ENCODE measurements at regions not wholly inside any gene's neighbourhood (a gene's known extent, or its start where the extent isn't known, plus 50 kb on each side); places are given as distances from the start of the nearest gene placed in this dataset.

DNA sequence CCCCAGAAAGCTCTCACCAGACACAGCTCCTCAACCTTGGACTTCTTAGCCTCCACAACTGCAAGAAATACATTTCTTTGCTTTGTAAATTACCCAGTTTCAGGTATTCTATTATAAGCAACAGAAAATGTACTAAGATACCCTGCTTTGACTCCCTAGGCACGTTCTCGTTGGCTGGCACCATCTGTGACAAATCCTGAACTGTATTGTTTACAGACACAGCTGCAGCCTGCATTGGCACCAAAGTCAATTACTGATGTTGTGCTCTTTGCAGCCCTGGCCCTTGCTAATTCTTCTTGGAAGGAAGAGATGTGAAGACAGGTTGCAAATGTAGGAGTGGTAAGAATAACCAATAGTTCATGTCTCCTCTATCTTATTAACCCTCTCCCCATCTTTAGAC is 72.7 kb upstream of the FAM136A start:
- FAIRE-seq (no peak), DNase-seq (no peak)
- H3K4me1 ChIP-seq (ENCODE audit: control insufficient read depth in 2 of 3, insufficient read depth in 2 of 3, low read depth in 1 of 3, low read length in 3 of 3): no peaks in the 10 kb centered on the region
- no peaks in the 10 kb centered on the region for H3K36me3 ChIP-seq (ENCODE audit: control insufficient read depth in 2 of 3, insufficient read depth in 3 of 3, low read length in 3 of 3)
- no peaks in the 10 kb centered on the region for H3K27me3 ChIP-seq (ENCODE audit: control insufficient read depth, insufficient read depth, low read length)
- H3K4me3 ChIP-seq (ENCODE audit: low read length in 3 of 3): no peak overlapping the region
- H3K9ac ChIP-seq (ENCODE audit: low read length in 3 of 3): no peak overlapping the region
- no peak overlapping the region for H3K27ac ChIP-seq (ENCODE audit: low read depth in 2 of 2, low read length in 2 of 2)
- TF ChIP-seq, protein P1, sequence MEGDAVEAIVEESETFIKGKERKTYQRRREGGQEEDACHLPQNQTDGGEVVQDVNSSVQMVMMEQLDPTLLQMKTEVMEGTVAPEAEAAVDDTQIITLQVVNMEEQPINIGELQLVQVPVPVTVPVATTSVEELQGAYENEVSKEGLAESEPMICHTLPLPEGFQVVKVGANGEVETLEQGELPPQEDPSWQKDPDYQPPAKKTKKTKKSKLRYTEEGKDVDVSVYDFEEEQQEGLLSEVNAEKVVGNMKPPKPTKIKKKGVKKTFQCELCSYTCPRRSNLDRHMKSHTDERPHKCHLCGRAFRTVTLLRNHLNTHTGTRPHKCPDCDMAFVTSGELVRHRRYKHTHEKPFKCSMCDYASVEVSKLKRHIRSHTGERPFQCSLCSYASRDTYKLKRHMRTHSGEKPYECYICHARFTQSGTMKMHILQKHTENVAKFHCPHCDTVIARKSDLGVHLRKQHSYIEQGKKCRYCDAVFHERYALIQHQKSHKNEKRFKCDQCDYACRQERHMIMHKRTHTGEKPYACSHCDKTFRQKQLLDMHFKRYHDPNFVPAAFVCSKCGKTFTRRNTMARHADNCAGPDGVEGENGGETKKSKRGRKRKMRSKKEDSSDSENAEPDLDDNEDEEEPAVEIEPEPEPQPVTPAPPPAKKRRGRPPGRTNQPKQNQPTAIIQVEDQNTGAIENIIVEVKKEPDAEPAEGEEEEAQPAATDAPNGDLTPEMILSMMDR (IDR thresholded peaks at IDR 0.05; ENCODE audit: borderline replicate concordance, extremely low read depth, insufficient read depth): no peak
- intact Hi-C loops (cut with DNase I): no loop called here
- no peaks in the 10 kb centered on the region for H3K9me3 ChIP-seq (ENCODE audit: control insufficient read depth in 2 of 3, insufficient read depth in 1 of 3, low read length in 3 of 3)

DNA sequence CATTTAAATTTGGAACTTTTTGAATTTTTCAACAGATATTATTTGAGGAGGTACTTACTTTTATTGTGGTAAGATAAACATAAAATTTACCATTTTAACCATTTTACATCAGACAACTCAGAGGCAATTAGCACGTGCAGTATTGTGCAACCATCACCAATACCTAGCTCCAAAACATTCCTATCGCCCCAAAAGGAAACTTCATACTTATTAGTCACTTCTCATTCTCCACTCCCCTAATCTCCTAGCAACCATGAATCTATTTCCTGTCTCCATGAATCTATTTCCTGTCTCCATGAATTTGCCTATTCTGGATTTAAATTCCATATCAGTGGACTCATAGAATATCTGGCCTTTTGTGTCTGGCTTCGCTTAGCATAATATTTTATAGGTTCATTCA is 69.9 kb upstream of the FAM136A start:
- Histone ChIP-seq H3K9me3 (ENCODE audit: control insufficient read depth in 2 of 3, insufficient read depth in 1 of 3, low read length in 3 of 3) (no peaks in the 10 kb centered on the region), H3K36me3 (ENCODE audit: control insufficient read depth in 2 of 3, insufficient read depth in 3 of 3, low read length in 3 of 3) (no peaks in the 10 kb centered on the region), H3K4me3 (ENCODE audit: low read length in 3 of 3) (no peak overlapping the region), H3K9ac (ENCODE audit: low read length in 3 of 3) (no peak overlapping the region), H3K4me1 (ENCODE audit: control insufficient read depth in 2 of 3, insufficient read depth in 2 of 3, low read depth in 1 of 3, low read length in 3 of 3) (no peaks in the 10 kb centered on the region), H3K27ac (ENCODE audit: low read depth in 2 of 2, low read length in 2 of 2) (no peak overlapping the region), H3K27me3 (ENCODE audit: control insufficient read depth, insufficient read depth, low read length) (no peaks in the 10 kb centered on the region)
- intact Hi-C loops (cut with DNase I): no loop called here
- no peak for FAIRE-seq
- no peak for DNase-seq
- TF ChIP-seq, protein P1 (IDR thresholded peaks at IDR 0.05; ENCODE audit: borderline replicate concordance, extremely low read depth, insufficient read depth): no peak

- no peak overlapping the region for H3K27ac ChIP-seq (ENCODE audit: low read depth in 2 of 2, low read length in 2 of 2)
- intact Hi-C loops (cut with DNase I): no loop called here
- H3K9me3 ChIP-seq (ENCODE audit: control insufficient read depth in 2 of 3, insufficient read depth in 1 of 3, low read length in 3 of 3): no peaks in the 10 kb centered on the region
- no peak for FAIRE-seq
- no peak overlapping the region for H3K9ac ChIP-seq (ENCODE audit: low read length in 3 of 3)
- no peaks in the 10 kb centered on the region for H3K27me3 ChIP-seq (ENCODE audit: control insufficient read depth, insufficient read depth, low read length)
- no peaks in the 10 kb centered on the region for H3K36me3 ChIP-seq (ENCODE audit: control insufficient read depth in 2 of 3, insufficient read depth in 3 of 3, low read length in 3 of 3)
- peak in 1 of 5 donors; percentile 4 for DNase-seq
- no peak overlapping the region for H3K4me3 ChIP-seq (ENCODE audit: low read length in 3 of 3)
- TF ChIP-seq, protein P1 (IDR thresholded peaks at IDR 0.05; ENCODE audit: borderline replicate concordance, extremely low read depth, insufficient read depth): no peak
- H3K4me1 ChIP-seq (ENCODE audit: control insufficient read depth in 2 of 3, insufficient read depth in 2 of 3, low read depth in 1 of 3, low read length in 3 of 3): no peaks in the 10 kb centered on the region
Measured at GRCh38 chr2:70369082-70369481, 67.2 kb upstream of the FAM136A start.

GRCh38 chr2:70368545-70368944 is 66.7 kb upstream of the FAM136A start:
- no peaks in the 10 kb centered on the region for H3K27me3 ChIP-seq (ENCODE audit: control insufficient read depth, insufficient read depth, low read length)
- H3K27ac ChIP-seq (ENCODE audit: low read depth in 2 of 2, low read length in 2 of 2): no peak overlapping the region
- no peaks in the 10 kb centered on the region for H3K36me3 ChIP-seq (ENCODE audit: control insufficient read depth in 2 of 3, insufficient read depth in 3 of 3, low read length in 3 of 3)
- TF ChIP-seq, protein P1 (IDR thresholded peaks at IDR 0.05; ENCODE audit: borderline replicate concordance, extremely low read depth, insufficient read depth): no peak
- H3K9ac ChIP-seq (ENCODE audit: low read length in 3 of 3): no peak overlapping the region
- H3K9me3 ChIP-seq (ENCODE audit: control insufficient read depth in 2 of 3, insufficient read depth in 1 of 3, low read length in 3 of 3): no peaks in the 10 kb centered on the region
- no peak overlapping the region for H3K4me3 ChIP-seq (ENCODE audit: low read length in 3 of 3)
- FAIRE-seq (no peak), DNase-seq (no peak)
- H3K4me1 ChIP-seq (ENCODE audit: control insufficient read depth in 2 of 3, insufficient read depth in 2 of 3, low read depth in 1 of 3, low read length in 3 of 3): no peaks in the 10 kb centered on the region
- intact Hi-C loops (cut with DNase I): no loop called here
